ENCODE measurements at regions not wholly inside any gene's neighbourhood (a gene's known extent, or its start where the extent isn't known, plus 50 kb on each side); places are given as distances from the start of the nearest gene placed in this dataset.
A peak's percentile ranks its signal among the peaks of the same experiment; 100 is the strongest.

GRCh38 chr22:49312601-49313000 is 515.1 kb downstream of the BRD1 start:
- no peak for DNase-seq

DNA sequence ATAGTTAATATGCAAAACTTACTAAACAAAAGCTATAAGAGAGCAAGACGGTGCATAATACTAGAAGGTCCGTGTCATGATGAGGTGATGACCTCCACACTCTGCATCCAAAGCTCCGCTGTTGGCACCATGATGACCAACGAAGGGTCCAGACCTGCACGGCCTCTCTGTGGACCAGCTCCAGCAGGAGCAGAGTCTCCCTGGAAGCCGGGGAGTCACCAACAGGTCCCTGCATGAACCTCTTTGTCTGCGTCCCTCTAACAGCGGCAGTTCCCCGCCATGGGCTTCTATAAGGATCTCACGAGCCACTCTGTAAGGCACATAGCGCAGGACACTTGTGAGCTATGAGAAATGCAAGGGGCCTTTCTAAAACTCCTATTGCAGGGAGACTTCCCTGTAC is 517.3 kb downstream of the BRD1 start:
- no peak for DNase-seq

DNA sequence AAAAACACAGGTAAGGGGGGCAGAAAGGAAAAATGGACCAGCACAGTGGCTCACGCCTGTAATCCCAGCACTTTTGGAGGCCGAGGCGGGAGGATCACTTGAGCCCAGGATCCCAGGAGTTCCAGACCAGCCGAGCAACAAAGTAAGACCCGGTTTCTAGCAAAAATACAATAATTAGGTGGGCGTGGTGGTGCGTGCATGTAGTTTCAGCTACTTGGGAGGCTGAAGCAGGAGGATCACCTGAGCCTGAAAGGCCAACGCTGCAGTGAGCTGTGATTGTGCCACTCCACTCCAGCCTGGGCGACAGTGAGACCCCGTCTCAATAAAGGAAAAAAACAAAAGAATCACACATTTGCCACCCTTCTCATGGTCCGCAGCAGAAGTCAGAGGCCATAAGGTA is 519.4 kb downstream of the BRD1 start:
- DNase-seq: no peak

DNA sequence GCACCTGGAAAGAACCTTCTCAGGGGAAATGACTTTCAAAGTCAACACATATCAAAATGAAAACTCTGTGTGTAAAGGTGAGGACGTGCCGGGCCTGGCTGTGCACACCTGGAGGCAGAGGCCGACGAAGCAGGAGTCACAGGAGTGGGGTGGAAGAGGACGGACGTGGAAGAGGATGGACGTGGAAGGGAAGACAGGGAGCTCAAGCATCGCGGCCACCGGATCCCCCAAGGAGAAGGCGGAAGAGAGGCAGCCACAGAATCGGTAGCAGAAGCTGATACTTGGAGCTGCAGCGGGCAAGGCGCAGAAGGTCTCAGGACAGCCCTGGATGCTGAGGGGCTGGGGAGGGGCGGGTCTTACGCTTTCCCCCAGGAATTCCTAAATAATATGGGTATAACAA is 519.8 kb downstream of the BRD1 start:
- DNase-seq: no peak

DNA sequence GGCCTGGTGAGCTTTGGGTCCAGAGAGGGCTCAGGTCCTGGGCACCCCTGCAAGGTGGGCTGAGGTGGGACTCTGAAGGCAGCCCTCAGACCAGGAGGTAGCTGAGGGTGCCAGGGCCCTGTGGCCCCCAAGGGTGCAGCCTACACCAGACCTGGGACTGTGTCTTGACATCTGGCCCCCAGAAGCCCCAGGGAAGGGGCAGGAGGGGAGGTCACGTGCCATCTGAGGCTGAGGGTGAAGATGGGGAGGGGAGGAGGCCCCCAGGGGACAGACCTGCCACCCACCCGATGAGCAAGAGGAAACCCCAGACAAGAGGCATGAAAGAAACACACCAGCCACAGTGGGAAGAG is 520.2 kb downstream of the BRD1 start:
- DNase-seq: no peak

- no peak for DNase-seq
Measured at GRCh38 chr22:49306632-49307480, 520.8 kb downstream of the BRD1 start.

GRCh38 chr22:49305966-49306631 is 521.6 kb downstream of the BRD1 start:
- no peak for DNase-seq

DNA sequence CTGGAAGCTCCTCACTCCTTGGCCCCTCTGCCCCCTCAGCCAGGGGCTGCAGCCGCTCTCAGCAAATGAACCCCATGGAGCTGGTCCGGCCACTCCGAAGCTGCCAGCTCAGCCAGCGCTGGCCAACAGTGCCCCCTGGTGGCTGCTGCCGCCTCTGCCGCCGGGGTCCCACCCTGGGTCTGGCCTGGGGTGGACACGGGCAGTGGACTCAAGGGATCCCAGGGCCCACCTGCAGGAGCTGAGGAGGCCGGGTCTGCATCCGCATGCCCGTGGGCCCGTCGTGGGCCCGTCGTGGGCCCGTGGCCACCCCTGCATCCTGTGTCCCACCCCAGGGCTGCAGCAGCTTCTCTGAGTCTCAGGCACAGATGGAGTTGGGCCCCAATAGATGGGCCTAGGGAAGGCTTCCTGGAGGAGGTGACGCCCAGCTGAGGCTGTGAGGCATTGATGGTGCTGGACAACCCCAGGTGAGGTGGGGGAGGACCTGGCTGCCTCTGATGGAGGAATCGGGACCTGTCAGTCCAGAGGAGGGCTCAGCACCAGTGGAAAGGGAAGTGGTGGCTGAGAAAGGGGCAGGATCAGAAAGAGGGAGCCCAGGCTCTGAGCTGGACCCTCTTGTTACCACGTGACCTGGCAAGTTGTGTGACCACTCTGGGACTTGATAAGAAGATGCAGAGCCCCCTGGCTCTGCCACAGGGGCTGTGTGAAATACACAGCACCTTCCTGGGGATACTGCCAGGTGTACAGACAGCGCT is 522.3 kb downstream of the BRD1 start:
- DNase-seq: peak in 1 of 2 experiments; percentile 13

DNA sequence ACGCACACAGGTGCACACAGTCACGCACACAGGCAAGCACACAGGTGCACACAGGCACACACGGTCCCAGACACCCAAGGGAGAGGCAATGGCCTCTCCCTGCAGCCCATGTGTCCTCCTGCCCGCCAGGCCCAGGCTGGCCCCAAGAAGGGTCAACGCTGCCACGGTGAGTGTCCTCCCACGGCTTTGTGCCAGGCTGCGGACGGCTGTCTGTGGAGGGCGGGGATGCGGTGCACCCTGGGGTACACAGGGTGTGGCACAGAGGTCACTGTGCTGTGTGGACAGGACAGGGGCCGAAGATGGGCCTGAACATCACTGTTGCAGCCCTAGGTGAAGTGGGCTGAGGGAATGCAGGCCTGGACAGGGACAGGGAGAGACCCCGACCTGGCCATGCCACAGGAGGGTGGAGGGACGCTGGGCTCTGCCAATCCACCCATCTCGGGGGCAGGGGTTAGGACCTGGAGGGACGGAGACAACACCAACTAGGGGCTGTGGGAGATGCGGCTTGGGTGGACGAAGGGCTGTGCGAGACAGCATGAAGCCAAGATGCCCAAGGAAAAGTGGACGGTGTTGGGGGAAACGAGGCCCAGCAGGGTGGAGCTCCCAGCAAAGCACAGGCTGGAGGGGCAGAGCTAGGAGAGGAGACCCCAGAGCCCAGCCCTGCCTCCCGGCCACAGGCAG is 523.8 kb downstream of the BRD1 start:
- DNase-seq: no peak

DNA sequence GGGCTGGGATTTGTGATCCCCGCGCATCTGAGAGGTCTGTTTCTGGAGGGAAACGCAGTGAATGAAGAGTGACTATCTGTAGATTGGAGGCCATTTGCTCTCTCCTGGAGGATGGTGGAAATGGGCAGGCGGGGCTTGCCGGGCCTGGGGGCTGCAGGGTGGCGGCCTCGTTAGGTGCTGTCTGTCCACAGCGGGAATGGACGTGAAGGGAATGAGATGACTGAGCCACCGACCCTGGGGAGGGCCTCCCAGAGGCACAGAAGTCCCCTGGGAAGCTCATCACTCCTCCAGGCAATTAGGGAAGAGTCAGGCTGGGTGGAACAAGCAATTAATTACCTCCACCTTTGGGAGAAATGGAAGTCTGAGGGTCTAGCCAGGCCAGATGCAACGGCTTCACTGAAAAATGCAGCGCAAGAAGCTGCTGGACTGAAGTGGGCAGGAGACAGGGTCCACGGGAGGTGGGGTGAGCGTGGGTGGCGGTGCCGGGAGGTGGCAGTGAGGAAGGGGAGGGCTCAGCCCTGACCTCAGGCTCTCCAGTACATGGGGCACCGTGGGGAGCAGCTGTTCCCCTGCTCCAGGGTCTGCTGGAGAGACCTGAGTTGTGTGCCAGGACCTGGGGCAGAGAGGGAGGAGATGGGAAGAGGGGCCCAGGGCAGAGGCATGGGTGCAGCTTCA is 524.5 kb downstream of the BRD1 start:
- no peak for DNase-seq

GRCh38 chr22:49302530-49302929 is 525.1 kb downstream of the BRD1 start:
- no peak for DNase-seq

DNA sequence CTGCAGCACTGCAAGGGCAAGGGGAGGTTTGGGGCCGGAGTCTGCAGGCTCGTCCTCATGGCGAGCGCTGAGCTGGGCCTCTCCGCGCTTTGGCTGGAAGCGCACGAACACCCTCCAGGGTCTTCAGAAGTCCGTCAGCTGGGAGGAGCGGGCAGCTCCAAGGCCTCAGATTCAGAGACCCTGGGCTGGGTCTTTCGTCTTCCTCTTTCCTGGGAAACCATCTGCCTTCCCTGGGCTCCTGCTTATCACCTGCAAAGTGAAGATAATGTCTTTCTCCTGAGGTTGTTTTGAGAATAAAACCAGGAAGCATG is 525.6 kb downstream of the BRD1 start:
- no peak for DNase-seq

- no peak for DNase-seq
Measured at GRCh38 chr22:49301398-49302149, 526.1 kb downstream of the BRD1 start.

- no peak for DNase-seq
Measured at GRCh38 chr22:49300951-49301397, 526.7 kb downstream of the BRD1 start.

DNA sequence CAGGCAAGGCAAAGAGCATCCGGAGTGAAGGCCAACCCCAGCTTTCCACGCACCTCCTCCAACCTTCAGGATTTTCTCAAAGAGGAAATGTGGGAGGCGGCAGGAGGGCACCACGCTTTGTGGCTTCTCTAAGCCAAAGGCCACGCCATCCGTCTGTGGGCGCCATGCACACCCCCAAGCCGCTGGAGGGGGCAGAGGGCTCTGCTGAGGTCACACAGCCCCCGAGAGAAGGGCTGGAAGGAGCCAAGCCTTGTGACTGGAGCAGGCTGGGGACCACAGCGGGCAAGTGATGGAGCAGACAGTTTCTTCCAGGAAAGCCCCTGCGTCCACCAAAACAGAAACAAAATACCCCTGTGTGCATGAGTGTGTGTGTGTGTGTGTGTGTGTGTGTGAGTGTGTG is 527.4 kb downstream of the BRD1 start:
- no peak for DNase-seq

DNA sequence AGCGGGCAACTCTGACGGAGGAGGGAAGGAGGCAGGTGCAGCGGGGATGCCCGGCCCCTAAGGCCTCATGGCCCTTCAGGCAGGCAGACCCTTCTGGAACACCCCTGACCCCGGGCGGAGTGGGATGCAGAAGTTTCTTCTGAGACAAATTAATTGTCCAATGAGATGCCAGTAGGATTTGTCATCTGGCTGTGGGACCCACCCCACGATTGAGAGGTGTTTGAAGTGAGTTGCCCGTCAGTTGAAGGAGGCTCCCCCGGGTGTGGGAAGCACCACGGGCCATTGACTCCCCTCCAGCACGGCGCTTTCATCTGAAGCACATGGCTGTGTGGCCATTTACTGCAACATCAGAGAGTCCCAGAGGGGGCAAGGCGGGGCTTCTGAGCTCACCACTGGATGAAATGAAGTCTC is 527.8 kb downstream of the BRD1 start:
- DNase-seq: no peak

GRCh38 chr22:49298834-49299750 is 528.6 kb downstream of the BRD1 start:
- no peak for DNase-seq

- no peak for DNase-seq
Measured at GRCh38 chr22:49297871-49298721, 529.6 kb downstream of the BRD1 start.

DNA sequence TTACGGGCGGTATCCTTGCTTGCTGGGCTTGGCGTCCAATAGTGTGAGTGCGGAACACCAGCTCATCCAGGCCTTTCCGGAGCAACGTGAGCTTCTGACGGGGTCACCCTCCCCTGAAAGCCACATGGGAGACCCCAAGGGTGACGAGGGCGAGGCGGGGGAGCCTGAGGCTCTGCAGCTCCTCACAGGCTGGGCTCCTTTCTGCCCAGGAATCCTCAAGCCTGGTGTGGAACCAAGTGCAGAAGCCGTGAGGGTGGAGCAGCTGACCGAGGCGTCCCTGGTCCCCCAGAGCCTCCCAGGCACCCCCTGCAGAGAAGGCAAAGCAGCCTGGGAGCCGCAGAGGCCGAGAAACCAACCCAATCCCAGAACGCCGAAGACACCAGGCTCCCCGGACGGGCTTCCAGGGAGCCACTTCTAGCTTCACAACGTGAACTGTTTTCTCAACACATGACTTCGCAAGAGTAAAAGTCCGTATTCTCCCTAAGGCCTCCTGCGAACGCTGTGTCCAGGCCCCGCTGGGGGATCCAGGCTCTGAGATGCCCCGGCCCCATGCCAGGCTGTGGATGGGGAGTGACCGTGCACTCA is 530.3 kb downstream of the BRD1 start:
- no peak for DNase-seq
